GM21447 (cell line): ENCODE measurements at regions not wholly inside any gene's neighbourhood (a gene's known extent, or its start where the extent isn't known, plus 50 kb on each side); places are given as distances from the start of the nearest gene placed in this dataset.

Experiments
- ATAC-seq: cut with Tn5 transposase; IDR thresholded peaks from one replicate; pipeline ENCODE4 v1.9.1; 2021; ENCODE audit not compliant: unreplicated experiment

- no peak for ATAC-seq
These were observed 329.3 kb downstream of the ACTL7B start for GRCh38 chr9:108526518-108526917.

GRCh38 chr9:108525186-108525585 is 330.6 kb downstream of the ACTL7B start:
- ATAC-seq: no peak

- ATAC-seq: no peak
These were observed 334.7 kb downstream of the ACTL7B start for GRCh38 chr9:108521063-108521590.

- ATAC-seq: no peak
These were observed 336.3 kb downstream of the ACTL7B start for GRCh38 chr9:108519437-108519836.

- ATAC-seq: no peak
These were observed 338.0 kb downstream of the ACTL7B start for GRCh38 chr9:108517651-108518365.

GRCh38 chr9:108516391-108516790 is 339.4 kb downstream of the ACTL7B start:
- no peak for ATAC-seq

- no peak for ATAC-seq
These were observed 339.9 kb downstream of the ACTL7B start for GRCh38 chr9:108515856-108516255.

GRCh38 chr9:108512426-108513173 is 343.2 kb downstream of the ACTL7B start:
- ATAC-seq: no peak

- no peak for ATAC-seq
These were observed 344.5 kb downstream of the ACTL7B start for GRCh38 chr9:108511307-108511706.

GRCh38 chr9:108496846-108497245 is 358.9 kb downstream of the ACTL7B start:
- ATAC-seq: no peak

- ATAC-seq: no peak
These were observed 366.2 kb downstream of the ACTL7B start for GRCh38 chr9:108489567-108489966.

- ATAC-seq: no peak
These were observed 369.0 kb downstream of the ACTL7B start for GRCh38 chr9:108486831-108487230.

- ATAC-seq: no peak
These were observed 371.3 kb downstream of the ACTL7B start for GRCh38 chr9:108484468-108484867.

GRCh38 chr9:108483676-108484075 is 372.1 kb downstream of the ACTL7B start:
- no peak for ATAC-seq

GRCh38 chr9:108479989-108480652 is 375.7 kb downstream of the ACTL7B start:
- ATAC-seq: peak; percentile 38

GRCh38 chr9:108478431-108479332 is 377.1 kb downstream of the ACTL7B start:
- peak; percentile 86 for ATAC-seq

- ATAC-seq: no peak
These were observed 378.2 kb downstream of the ACTL7B start for GRCh38 chr9:108477529-108478006.

- ATAC-seq: no peak
These were observed 379.2 kb downstream of the ACTL7B start for GRCh38 chr9:108476574-108476973.

- no peak for ATAC-seq
These were observed 380.0 kb downstream of the ACTL7B start for GRCh38 chr9:108475813-108476212.

- no peak for ATAC-seq
These were observed 381.4 kb downstream of the ACTL7B start for GRCh38 chr9:108474356-108474755.
